Liver (tissue), 8 donors: ENCODE measurements at regions not wholly inside any gene's neighbourhood (a gene's known extent, or its start where the extent isn't known, plus 50 kb on each side); places are given as distances from the start of the nearest gene placed in this dataset.

ENCODE experiments used
- DNase-seq: peaks from one replicate; pipeline ENCODE4 v3.0.0-alpha.2; 2017; ENCODE audit warnings: low spot score
- H3K27ac ChIP-seq, 2 donors: one replicate each; pipeline ENCODE4 v1.7.0; 2013; ENCODE audit warnings: inconsistent platforms in 2 of 2, low read length in 2 of 2, control low read depth in 1 of 2, low read depth in 1 of 2, mild to moderate bottlenecking in 1 of 2
- H3K27me3 ChIP-seq, 4 donors: one replicate each; pipeline versions ENCODE4 v1.6.1 to v1.7.0; 2013; ENCODE audit warnings: low read length in 3 of 4, inconsistent platforms in 1 of 4, mild to moderate bottlenecking in 1 of 4, moderate library complexity in 1 of 4; ENCODE audit not compliant: control insufficient read depth in 4 of 4, insufficient read depth in 4 of 4
- H3K36me3 ChIP-seq, 4 donors: one replicate each; pipeline versions ENCODE4 v1.6.1 to v1.7.0; 2013; ENCODE audit warnings: low read length in 3 of 4, mild to moderate bottlenecking in 3 of 4, low read depth in 1 of 4, moderate library complexity in 1 of 4; ENCODE audit not compliant: control insufficient read depth in 4 of 4, insufficient read depth in 3 of 4
- H3K4me1 ChIP-seq, 4 donors: one replicate each; pipeline versions ENCODE4 v1.6.1 to v1.7.0; 2013; ENCODE audit warnings: low read length in 3 of 4, mild to moderate bottlenecking in 3 of 4, moderate library complexity in 1 of 4; ENCODE audit not compliant: control insufficient read depth in 4 of 4, insufficient read depth in 4 of 4
- H3K4me3 ChIP-seq, 3 donors: one replicate each; pipeline versions ENCODE4 v1.6.1 to v1.7.0; 2013; ENCODE audit warnings: low read length in 3 of 3, control low read depth in 1 of 3, low read depth in 1 of 3, mild to moderate bottlenecking in 1 of 3
- H3K9ac ChIP-seq, 2 donors: one replicate each; pipeline ENCODE4 v1.7.0; 2013; ENCODE audit warnings: low read length in 2 of 2, mild to moderate bottlenecking in 2 of 2, moderate library complexity in 2 of 2, control low read depth in 1 of 2, low read depth in 1 of 2
- H3K9me3 ChIP-seq, 4 donors: one replicate each; pipeline versions ENCODE4 v1.6.1 to v1.7.0; 2013; ENCODE audit warnings: low read length in 3 of 4; ENCODE audit not compliant: control insufficient read depth in 4 of 4
- ATF3 ChIP-seq: IDR thresholded peaks from 2 replicates; pipeline ENCODE4 v1.6.1; 2016; ENCODE audit warnings: antibody characterized with exemption
- CTCF ChIP-seq: fragments of 150-350 bp; IDR thresholded peaks from 2 replicates; pipeline ENCODE4 v1.5.1; 2017; ENCODE audit warnings: improper control_type of control experiment, low read depth, low read length; ENCODE audit not compliant: missing input control
- EGR1 ChIP-seq, 2 donors: IDR thresholded peaks; 2 replicates each; pipeline ENCODE4 v1.6.1; 2016 to 2018; ENCODE audit warnings: antibody characterized with exemption in 2 of 2, low read depth in 2 of 2
- FOXA1 ChIP-seq: IDR thresholded peaks from 2 replicates; pipeline ENCODE4 v1.6.1; 2016; ENCODE audit warnings: antibody characterized with exemption
- FOXA2 ChIP-seq: IDR thresholded peaks from 2 replicates; pipeline ENCODE4 v1.6.1; 2016; ENCODE audit warnings: antibody characterized with exemption
- GABPA ChIP-seq, 2 donors: IDR thresholded peaks in 1 of 2; conservative IDR thresholded peaks in 1 of 2; 2 replicates each; pipeline ENCODE4 v1.6.1; 2016; ENCODE audit warnings: antibody characterized with exemption in 2 of 2, mild to moderate bottlenecking in 1 of 2, moderate library complexity in 1 of 2
- HNF4A ChIP-seq, 2 donors: conservative IDR thresholded peaks; 2 replicates each; pipeline ENCODE4 v1.6.1; 2016; ENCODE audit warnings: antibody characterized with exemption in 2 of 2, mild to moderate bottlenecking in 2 of 2
- HNF4G ChIP-seq: IDR thresholded peaks from 2 replicates; pipeline ENCODE4 v1.6.1; 2016; ENCODE audit warnings: antibody characterized with exemption
- JUND ChIP-seq, 2 donors: IDR thresholded peaks; 2 replicates each; pipeline ENCODE4 v1.6.1; 2016; ENCODE audit warnings: antibody characterized with exemption in 2 of 2
- MAX ChIP-seq: IDR thresholded peaks from 2 replicates; pipeline ENCODE4 v1.6.1; 2016; ENCODE audit warnings: antibody characterized with exemption
- NR2F2 ChIP-seq: IDR thresholded peaks from 2 replicates; pipeline ENCODE4 v1.6.1; 2016; ENCODE audit warnings: antibody characterized with exemption
- RAD21 ChIP-seq, 2 donors: IDR thresholded peaks; 2 replicates each; pipeline ENCODE4 v1.6.1; 2016; ENCODE audit warnings: antibody characterized with exemption in 2 of 2, mild to moderate bottlenecking in 2 of 2
- REST ChIP-seq: IDR thresholded peaks from 2 replicates; pipeline ENCODE4 v1.6.1; 2016; ENCODE audit warnings: antibody characterized with exemption, mild to moderate bottlenecking
- RXRA ChIP-seq, 2 donors: IDR thresholded peaks; 2 replicates each; pipeline ENCODE4 v1.6.1; 2017 to 2018; ENCODE audit warnings: antibody characterized with exemption in 2 of 2, mild to moderate bottlenecking in 1 of 2
- SP1 ChIP-seq: IDR thresholded peaks from 2 replicates; pipeline ENCODE4 v1.6.1; 2018; ENCODE audit warnings: antibody characterized with exemption, mild to moderate bottlenecking
- TAF1 ChIP-seq: conservative IDR thresholded peaks from 2 replicates; pipeline ENCODE4 v1.6.1; 2016; ENCODE audit warnings: antibody characterized with exemption, mild to moderate bottlenecking
- YY1 ChIP-seq: IDR thresholded peaks from 2 replicates; pipeline ENCODE4 v1.6.1; 2016; ENCODE audit warnings: antibody characterized with exemption, mild to moderate bottlenecking
- ZBTB33 ChIP-seq: IDR thresholded peaks from 2 replicates; pipeline ENCODE4 v1.6.1; 2016; ENCODE audit warnings: antibody characterized with exemption
- WGBS: extraction: QIAGEN DNeasy Blood & Tissue Kit; methylation state at CpG from one replicate; pipeline ENCODE4 v1.1.7; 2013; 5-methylcytosine and 5-hydroxymethylcytosine counted together
- donor health status: healthy.
- donor health status: healthy.
- donor health status: healthy.
- donor health status: healthy.
- donor health status: healthy.

DNA sequence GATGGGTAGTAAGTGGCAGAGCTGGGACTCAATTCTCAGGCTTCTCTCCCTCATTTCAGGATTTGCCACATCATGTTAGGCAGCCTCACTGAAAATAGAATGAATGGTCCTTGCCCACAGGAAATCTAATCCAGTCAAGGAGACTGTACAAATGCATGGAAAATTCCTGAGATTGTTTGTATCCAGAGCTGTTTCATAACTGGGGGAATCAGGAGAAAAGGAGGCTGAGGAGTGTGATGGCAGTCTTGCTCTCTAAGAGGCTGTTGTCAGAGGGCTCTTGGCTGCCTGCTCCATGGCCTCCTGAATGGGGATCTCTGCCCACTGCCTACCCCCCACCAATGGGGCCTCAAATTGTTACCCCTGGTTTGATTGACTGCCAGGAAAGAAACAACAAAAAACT, 141.9 kb upstream of the TNR start (continued):
- no peak for TF ChIP-seq EGR1 (IDR thresholded peaks at IDR 0.05; ENCODE audit: low read depth in 2 of 2)
- TF ChIP-seq GABPA (IDR thresholded peaks at IDR 0.05 in 1 of 2, conservative IDR thresholded peaks at IDR 0.05 in 1 of 2): no peak
- TF ChIP-seq TAF1: no peak
- no peak for TF ChIP-seq RXRA (IDR thresholded peaks at IDR 0.05)

GRCh38 chr1:175884369-175884768, 141.0 kb upstream of the TNR start:
- H3K4me1 ChIP-seq: no peaks in the 10 kb centered on the region

More at GRCh38 chr1:175884369-175884768, 141.0 kb upstream of the TNR start:
- no peak for TF ChIP-seq MAX
- TF ChIP-seq HNF4A (conservative IDR thresholded peaks at IDR 0.05): no peak
- TF ChIP-seq REST: no peak
- no peak for TF ChIP-seq RXRA (IDR thresholded peaks at IDR 0.05)
- TF ChIP-seq RAD21 (IDR thresholded peaks at IDR 0.05): no peak
- TF ChIP-seq YY1: no peak
- no peak for TF ChIP-seq TAF1
- TF ChIP-seq FOXA1: no peak
- no peak for TF ChIP-seq NR2F2
- TF ChIP-seq JUND (IDR thresholded peaks at IDR 0.05): no peak
- no peak for TF ChIP-seq CTCF
- no peak for TF ChIP-seq SP1
- no peak for TF ChIP-seq HNF4G
- TF ChIP-seq EGR1 (IDR thresholded peaks at IDR 0.05; ENCODE audit: low read depth in 2 of 2): no peak
- no peak for TF ChIP-seq GABPA (IDR thresholded peaks at IDR 0.05 in 1 of 2, conservative IDR thresholded peaks at IDR 0.05 in 1 of 2)
- no peak for TF ChIP-seq ATF3
- no peak for TF ChIP-seq ZBTB33
- TF ChIP-seq FOXA2: no peak
- WGBS: 49% methylated on average over 5 of the region's 5 CpGs
- no peak for DNase-seq
- H3K27ac ChIP-seq: no peak overlapping the region
- no peak overlapping the region for H3K4me3 ChIP-seq
- no peaks in the 10 kb centered on the region for H3K27me3 ChIP-seq
- no peaks in the 10 kb centered on the region for H3K9me3 ChIP-seq
- H3K36me3 ChIP-seq: no peaks in the 10 kb centered on the region
- no peak overlapping the region for H3K9ac ChIP-seq
